ENCODE measurements at regions not wholly inside any gene's neighbourhood (a gene's known extent, or its start where the extent isn't known, plus 50 kb on each side); places are given as distances from the start of the nearest gene placed in this dataset.

- no peak for TF ChIP-seq YY1 (IDR thresholded peaks at IDR 0.05; ENCODE audit: insufficient read depth, insufficient read length)
- TF ChIP-seq ZNF274 (IDR thresholded peaks at IDR 0.05; ENCODE audit: low read depth, low read length) = no peak
- TF ChIP-seq SUZ12 (IDR thresholded peaks at IDR 0.05; ENCODE audit: extremely low read depth, insufficient read depth, insufficient read length) = no peak
Observed at GRCh38 chr9:653856-654387, 187.6 kb upstream of the DMRT1 start.

All from NT2/D1 (cell line).